Stomach (tissue), 4 donors: ENCODE measurements at regions not wholly inside any gene's neighbourhood (a gene's known extent, or its start where the extent isn't known, plus 50 kb on each side); places are given as distances from the start of the nearest gene placed in this dataset.

Source experiments
- CTCF ChIP-seq, 7 experiments: fragments of 450-650 bp in 4 of 7; fragments of 200-600 bp in 3 of 7; sonication (generic) in 3 of 7; IDR thresholded peaks; one replicate each; pipeline ENCODE4 v1.5.1; 2016 to 2019; ENCODE audit warnings: antibody characterized with exemption in 7 of 7, control low read depth in 2 of 7, mild to moderate bottlenecking in 1 of 7
- EP300 ChIP-seq: sonication (generic); formaldehyde crosslinking; IDR thresholded peaks from one replicate; pipeline ENCODE4 v1.6.1; 2017; ENCODE audit warnings: antibody characterized with exemption
- POLR2A ChIP-seq, 4 donors: fragments of 450-650 bp; IDR thresholded peaks; one replicate each; pipeline ENCODE4 v1.6.1; 2016; ENCODE audit warnings: antibody characterized with exemption in 4 of 4, control low read depth in 2 of 4, mild to moderate bottlenecking in 1 of 4, moderate library complexity in 1 of 4
- POLR2AphosphoS5 ChIP-seq, 3 donors: sonication (generic); formaldehyde crosslinking; IDR thresholded peaks; one replicate each; pipeline ENCODE4 v1.6.1; 2016; ENCODE audit warnings: antibody characterized with exemption in 3 of 3

- TF ChIP-seq CTCF (IDR thresholded peaks at IDR 0.05) = no peak
- no peak for TF ChIP-seq EP300
- no peak for TF ChIP-seq POLR2AphosphoS5 (IDR thresholded peaks at IDR 0.05)
- no peak for TF ChIP-seq POLR2A (IDR thresholded peaks at IDR 0.05)
Measured at GRCh38 chr2:105458076-105458475, 59.2 kb upstream of the FHL2 start.
